Neuronal stem cell (in vitro differentiated cells): ENCODE measurements at regions not wholly inside any gene's neighbourhood (a gene's known extent, or its start where the extent isn't known, plus 50 kb on each side); places are given as distances from the start of the nearest gene placed in this dataset.
A peak's percentile ranks its signal among the peaks of the same experiment; 100 is the strongest.

Experiments used
- DNase-seq: peaks from one replicate; pipeline ENCODE4 v3.0.0-alpha.2; 2013; ENCODE audit warnings: low spot score
- H2AFZ ChIP-seq: one replicate; pipeline ENCODE4 v1.6.1; 2013; ENCODE audit warnings: mild to moderate bottlenecking, low read length, inconsistent platforms
- H2AK5ac ChIP-seq: 2 replicates; pipeline ENCODE4 v1.6.1; 2013; ENCODE audit warnings: low read depth, mild to moderate bottlenecking, inconsistent platforms, low read length, moderate library complexity, mixed read lengths
- H2BK120ac ChIP-seq: 2 replicates; pipeline ENCODE4 v1.6.1; 2013; ENCODE audit warnings: low read depth, mild to moderate bottlenecking, inconsistent platforms, low read length, moderate library complexity, mixed read lengths
- H2BK12ac ChIP-seq: one replicate; pipeline ENCODE4 v1.6.1; 2013; ENCODE audit warnings: low read length, inconsistent platforms
- H2BK15ac ChIP-seq: 2 replicates; pipeline ENCODE4 v1.6.1; 2013; ENCODE audit warnings: mild to moderate bottlenecking, low read length, inconsistent platforms, mixed read lengths
- H2BK5ac ChIP-seq: one replicate; pipeline ENCODE4 v1.6.1; 2013; ENCODE audit warnings: inconsistent platforms, mild to moderate bottlenecking, low read length, moderate library complexity
- H3K14ac ChIP-seq: one replicate; pipeline ENCODE4 v1.6.1; 2013; ENCODE audit warnings: low read length, inconsistent platforms
- H3K18ac ChIP-seq: 2 replicates; pipeline ENCODE4 v1.6.1; 2013; ENCODE audit warnings: low read length, inconsistent platforms
- H3K23ac ChIP-seq: 2 replicates; pipeline ENCODE4 v1.6.1; 2013; ENCODE audit warnings: low read depth, mild to moderate bottlenecking, mixed read lengths, low read length, inconsistent platforms; ENCODE audit not compliant: poor library complexity
- H3K27ac ChIP-seq: replicated peaks from 3 replicates; pipeline ENCODE4 v1.5.1; 2013; ENCODE audit warnings: low read length, inconsistent platforms
- H3K27me3 ChIP-seq, 3 experiments: 2 replicates each; pipeline ENCODE4 v1.6.1; 2013; ENCODE audit warnings: low read length in 3 of 3, mild to moderate bottlenecking in 2 of 3, inconsistent platforms in 1 of 3, low read depth in 1 of 3, mixed read lengths in 1 of 3, moderate library complexity in 1 of 3; ENCODE audit not compliant: control insufficient read depth in 3 of 3, insufficient read depth in 3 of 3
- H3K36me3 ChIP-seq, 2 donors: replicated peaks in 1 of 2; 2 replicates each; pipeline ENCODE4 v1.6.1; 2013; ENCODE audit warnings: low read length in 2 of 2; ENCODE audit not compliant: control insufficient read depth in 2 of 2, insufficient read depth in 2 of 2
- H3K4ac ChIP-seq: 2 replicates; pipeline ENCODE4 v1.6.1; 2013; ENCODE audit warnings: inconsistent platforms, mild to moderate bottlenecking, low read length, moderate library complexity
- H3K4me1 ChIP-seq, 2 donors: 1 replicate in 1 of 2; 2 replicates in 1 of 2; pipeline ENCODE4 v1.6.1; 2013; ENCODE audit warnings: low read length in 2 of 2, low read depth in 1 of 2; ENCODE audit not compliant: control insufficient read depth in 2 of 2, insufficient read depth in 1 of 2
- H3K4me2 ChIP-seq: one replicate; pipeline ENCODE4 v1.6.1; 2013; ENCODE audit warnings: mild to moderate bottlenecking, low read length, inconsistent platforms; ENCODE audit not compliant: insufficient read depth, poor library complexity, severe bottlenecking
- H3K4me3 ChIP-seq, 2 donors: 2 replicates each; pipeline ENCODE4 v1.5.1; 2013; ENCODE audit warnings: low read length in 2 of 2, mild to moderate bottlenecking in 2 of 2, inconsistent platforms in 1 of 2, moderate library complexity in 1 of 2
- H3K79me1 ChIP-seq: one replicate; pipeline ENCODE4 v1.6.1; 2013; ENCODE audit warnings: low read depth, mild to moderate bottlenecking, inconsistent platforms, low read length, moderate library complexity
- H3K9ac ChIP-seq: one replicate; pipeline ENCODE4 v1.6.1; 2013; ENCODE audit warnings: mild to moderate bottlenecking, low read depth, low read length, inconsistent platforms; ENCODE audit not compliant: poor library complexity
- H3K9me3 ChIP-seq, 2 donors: replicated peaks in 1 of 2; 2 replicates each; pipeline versions ENCODE3 to v1.6.1; 2013; ENCODE audit warnings: low read length in 2 of 2, mild to moderate bottlenecking in 2 of 2, inconsistent platforms in 1 of 2, low read depth in 1 of 2, mixed read lengths in 1 of 2, moderate library complexity in 1 of 2; ENCODE audit not compliant: control insufficient read depth in 2 of 2, insufficient read depth in 1 of 2
- H4K8ac ChIP-seq: one replicate; pipeline ENCODE4 v1.6.1; 2013; ENCODE audit warnings: low read depth, mild to moderate bottlenecking, inconsistent platforms, low read length, moderate library complexity
- H4K91ac ChIP-seq: one replicate; pipeline ENCODE4 v1.6.1; 2013; ENCODE audit warnings: low read length, low read depth, mild to moderate bottlenecking, inconsistent platforms; ENCODE audit not compliant: poor library complexity
- WGBS, 2 donors: extraction: QIAGEN DNeasy Blood & Tissue Kit; methylation state at CpG; one replicate each; pipeline ENCODE4 v1.1.7; 2013; ENCODE audit warnings: missing lambda C conversion rate in 2 of 2, mixed read lengths in 1 of 2; ENCODE audit not compliant: insufficient read length in 2 of 2, insufficient replicate concordance in 1 of 2; ENCODE audit errors: extremely low coverage in 2 of 2; 5-methylcytosine and 5-hydroxymethylcytosine counted together

- WGBS, 2 donors = 100% methylated on average over 1 of the region's 2 CpGs; no CpG with 5 or more reads in 1 of the 2 donors
- H3K4me3 ChIP-seq = no peak overlapping the region
- no peak overlapping the region for H3K27ac ChIP-seq
- no peak for DNase-seq
- no peaks in the 10 kb centered on the region for H3K36me3 ChIP-seq
- H3K27me3 ChIP-seq = no peaks in the 10 kb centered on the region
- H2AFZ ChIP-seq = no peak overlapping the region
- no peaks in the 10 kb centered on the region for H3K79me1 ChIP-seq
- H3K4me1 ChIP-seq = peaks cover 0 to 8% of the 10 kb centered on the region in 2 donors
- no peak overlapping the region for H2BK15ac ChIP-seq
- no peak overlapping the region for H3K4ac ChIP-seq
- no peak overlapping the region for H2BK12ac ChIP-seq
- H4K91ac ChIP-seq = no peak overlapping the region
- no peak overlapping the region for H3K9ac ChIP-seq
- no peak overlapping the region for H3K23ac ChIP-seq
- no peak overlapping the region for H2BK5ac ChIP-seq
- H2BK120ac ChIP-seq = no peak overlapping the region
- H3K18ac ChIP-seq = no peak overlapping the region
- no peak overlapping the region for H3K4me2 ChIP-seq
- no peak overlapping the region for H2AK5ac ChIP-seq
- peaks cover 0 to 6% of the 10 kb centered on the region in 2 donors for H3K9me3 ChIP-seq
- H4K8ac ChIP-seq = no peak overlapping the region
- H3K14ac ChIP-seq = no peak overlapping the region
Observed at GRCh38 chr12:68476794-68477193, 133.9 kb upstream of the RAP1B start.

GRCh38 chr12:68477261-68477772 lies 133.4 kb upstream of the RAP1B start:
- Histone ChIP-seq H2BK12ac (no peak overlapping the region), H3K27me3 (no peaks in the 10 kb centered on the region), H2BK120ac (no peak overlapping the region), H4K8ac (no peak overlapping the region), H3K9ac (no peak overlapping the region), H3K79me1 (no peaks in the 10 kb centered on the region), H2AFZ (no peak overlapping the region), H3K23ac (no peak overlapping the region), H3K27ac (no peak overlapping the region), H3K36me3 (no peaks in the 10 kb centered on the region), H2AK5ac (no peak overlapping the region), H3K4me3 (no peak overlapping the region), H4K91ac (no peak overlapping the region), H3K4me2 (no peak overlapping the region), H3K18ac (no peak overlapping the region), H3K4me1 (peaks cover 0 to 8% of the 10 kb centered on the region in 2 donors), H3K4ac (no peak overlapping the region), H3K14ac (no peak overlapping the region), H2BK5ac (no peak overlapping the region), H2BK15ac (no peak overlapping the region), H3K9me3 (peaks cover 0 to 6% of the 10 kb centered on the region in 2 donors)
- DNase-seq = no peak
- no CpG with 5 or more reads among the region's 3 CpGs for WGBS, 2 donors

GRCh38 chr12:68477906-68478305 lies 132.8 kb upstream of the RAP1B start:
- Histone ChIP-seq H3K36me3 (no peaks in the 10 kb centered on the region), H3K18ac (no peak overlapping the region)
- no CpG with 5 or more reads among the region's 5 CpGs for WGBS, 2 donors

GRCh38 chr12:68478516-68479260 lies 132.0 kb upstream of the RAP1B start:
- Histone ChIP-seq H2BK5ac (no peak overlapping the region), H3K9ac (no peak overlapping the region), H3K4ac (no peak overlapping the region), H2BK15ac (no peak overlapping the region), H3K4me2 (no peak overlapping the region), H2BK12ac (no peak overlapping the region), H2BK120ac (no peak overlapping the region), H3K9me3 (peaks cover 0 to 6% of the 10 kb centered on the region in 2 donors), H3K27ac (no peak overlapping the region), H4K8ac (no peak overlapping the region), H4K91ac (no peak overlapping the region), H3K4me1 (peaks cover 3 to 8% of the 10 kb centered on the region in 2 donors), H3K18ac (no peak overlapping the region), H2AK5ac (no peak overlapping the region), H3K79me1 (no peaks in the 10 kb centered on the region), H3K27me3 (no peaks in the 10 kb centered on the region), H3K23ac (no peak overlapping the region), H3K14ac (no peak overlapping the region), H3K4me3 (no peak overlapping the region), H3K36me3 (no peaks in the 10 kb centered on the region), H2AFZ (peak overlapping the region; percentile 62)
- WGBS, 2 donors = no CpG with 5 or more reads among the region's 1 CpG
- DNase-seq = no peak

More at GRCh38 chr12:68477906-68478305, 132.8 kb upstream of the RAP1B start:
- no peak overlapping the region for H3K4me2 ChIP-seq
- no peak overlapping the region for H3K9ac ChIP-seq
- no peak overlapping the region for H2BK15ac ChIP-seq
- no peak for DNase-seq
- H3K79me1 ChIP-seq = no peaks in the 10 kb centered on the region
- no peak overlapping the region for H2BK12ac ChIP-seq
- H3K9me3 ChIP-seq = peaks cover 0 to 6% of the 10 kb centered on the region in 2 donors
- H2BK5ac ChIP-seq = no peak overlapping the region
- H3K27ac ChIP-seq = no peak overlapping the region
- H2AFZ ChIP-seq = no peak overlapping the region
- no peak overlapping the region for H2BK120ac ChIP-seq
- H3K4me1 ChIP-seq = peaks cover 3 to 8% of the 10 kb centered on the region in 2 donors
- no peak overlapping the region for H2AK5ac ChIP-seq
- H3K4ac ChIP-seq = no peak overlapping the region
- no peaks in the 10 kb centered on the region for H3K27me3 ChIP-seq
- H3K4me3 ChIP-seq = no peak overlapping the region
- H4K91ac ChIP-seq = no peak overlapping the region
- H3K14ac ChIP-seq = no peak overlapping the region
- no peak overlapping the region for H4K8ac ChIP-seq
- H3K23ac ChIP-seq = no peak overlapping the region
